GM18867 (cell line): ENCODE measurements at regions not wholly inside any gene's neighbourhood (a gene's known extent, or its start where the extent isn't known, plus 50 kb on each side); places are given as distances from the start of the nearest gene placed in this dataset.

Experiments
- ATAC-seq: cut with Tn5 transposase; IDR thresholded peaks from one replicate; pipeline ENCODE4 v1.9.1; 2021; ENCODE audit warnings: mild to moderate bottlenecking, moderate library complexity; ENCODE audit not compliant: unreplicated experiment

GRCh38 chr14:32019276-32019675, 57.8 kb upstream of the ARHGAP5 start:
- ATAC-seq = no peak

- no peak for ATAC-seq
These were observed 56.2 kb upstream of the ARHGAP5 start for GRCh38 chr14:32020882-32021281.

GRCh38 chr14:32021341-32021740, 55.8 kb upstream of the ARHGAP5 start:
- ATAC-seq = no peak

- ATAC-seq = no peak
These were observed 54.6 kb upstream of the ARHGAP5 start for GRCh38 chr14:32022525-32022924.

- ATAC-seq = no peak
These were observed 54.1 kb upstream of the ARHGAP5 start for GRCh38 chr14:32022938-32023466.

GRCh38 chr14:32023540-32023939, 53.6 kb upstream of the ARHGAP5 start:
- ATAC-seq = no peak

GRCh38 chr14:32027255-32027939, 49.7 kb upstream of the ARHGAP5 start:
- no peak for ATAC-seq
